ENCODE measurements at regions not wholly inside any gene's neighbourhood (a gene's known extent, or its start where the extent isn't known, plus 50 kb on each side); places are given as distances from the start of the nearest gene placed in this dataset.

DNA sequence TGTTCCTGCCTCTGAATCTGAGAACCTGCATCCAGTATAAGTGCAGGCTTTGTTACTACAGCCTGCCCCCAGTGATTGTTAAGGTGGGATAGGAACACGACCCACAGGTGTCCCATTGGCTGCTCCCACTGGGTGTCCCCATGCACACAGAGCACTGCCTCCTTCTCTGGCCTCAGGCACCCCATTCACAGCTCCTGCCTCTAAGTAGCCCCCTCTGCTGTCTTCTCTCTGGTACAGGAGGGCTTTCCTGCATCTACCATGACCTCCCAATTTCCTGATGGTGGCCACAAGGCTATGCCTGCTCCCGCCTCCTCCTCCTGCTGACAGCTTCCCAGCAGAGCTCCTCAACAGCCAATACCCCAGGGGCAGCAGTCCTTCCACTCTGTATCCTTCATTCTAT is 238.6 kb upstream of the TMC3 start (continued):
- TF ChIP-seq, protein P1, sequence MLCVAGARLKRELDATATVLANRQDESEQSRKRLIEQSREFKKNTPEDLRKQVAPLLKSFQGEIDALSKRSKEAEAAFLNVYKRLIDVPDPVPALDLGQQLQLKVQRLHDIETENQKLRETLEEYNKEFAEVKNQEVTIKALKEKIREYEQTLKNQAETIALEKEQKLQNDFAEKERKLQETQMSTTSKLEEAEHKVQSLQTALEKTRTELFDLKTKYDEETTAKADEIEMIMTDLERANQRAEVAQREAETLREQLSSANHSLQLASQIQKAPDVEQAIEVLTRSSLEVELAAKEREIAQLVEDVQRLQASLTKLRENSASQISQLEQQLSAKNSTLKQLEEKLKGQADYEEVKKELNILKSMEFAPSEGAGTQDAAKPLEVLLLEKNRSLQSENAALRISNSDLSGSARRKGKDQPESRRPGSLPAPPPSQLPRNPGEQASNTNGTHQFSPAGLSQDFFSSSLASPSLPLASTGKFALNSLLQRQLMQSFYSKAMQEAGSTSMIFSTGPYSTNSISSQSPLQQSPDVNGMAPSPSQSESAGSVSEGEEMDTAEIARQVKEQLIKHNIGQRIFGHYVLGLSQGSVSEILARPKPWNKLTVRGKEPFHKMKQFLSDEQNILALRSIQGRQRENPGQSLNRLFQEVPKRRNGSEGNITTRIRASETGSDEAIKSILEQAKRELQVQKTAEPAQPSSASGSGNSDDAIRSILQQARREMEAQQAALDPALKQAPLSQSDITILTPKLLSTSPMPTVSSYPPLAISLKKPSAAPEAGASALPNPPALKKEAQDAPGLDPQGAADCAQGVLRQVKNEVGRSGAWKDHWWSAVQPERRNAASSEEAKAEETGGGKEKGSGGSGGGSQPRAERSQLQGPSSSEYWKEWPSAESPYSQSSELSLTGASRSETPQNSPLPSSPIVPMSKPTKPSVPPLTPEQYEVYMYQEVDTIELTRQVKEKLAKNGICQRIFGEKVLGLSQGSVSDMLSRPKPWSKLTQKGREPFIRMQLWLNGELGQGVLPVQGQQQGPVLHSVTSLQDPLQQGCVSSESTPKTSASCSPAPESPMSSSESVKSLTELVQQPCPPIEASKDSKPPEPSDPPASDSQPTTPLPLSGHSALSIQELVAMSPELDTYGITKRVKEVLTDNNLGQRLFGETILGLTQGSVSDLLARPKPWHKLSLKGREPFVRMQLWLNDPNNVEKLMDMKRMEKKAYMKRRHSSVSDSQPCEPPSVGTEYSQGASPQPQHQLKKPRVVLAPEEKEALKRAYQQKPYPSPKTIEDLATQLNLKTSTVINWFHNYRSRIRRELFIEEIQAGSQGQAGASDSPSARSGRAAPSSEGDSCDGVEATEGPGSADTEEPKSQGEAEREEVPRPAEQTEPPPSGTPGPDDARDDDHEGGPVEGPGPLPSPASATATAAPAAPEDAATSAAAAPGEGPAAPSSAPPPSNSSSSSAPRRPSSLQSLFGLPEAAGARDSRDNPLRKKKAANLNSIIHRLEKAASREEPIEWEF (CRISPR knock-in tag; IDR thresholded peaks at IDR 0.05), result no peak
- no peak for TF ChIP-seq CHCHD3 (CRISPR knock-in tag; IDR thresholded peaks at IDR 0.05)

DNA sequence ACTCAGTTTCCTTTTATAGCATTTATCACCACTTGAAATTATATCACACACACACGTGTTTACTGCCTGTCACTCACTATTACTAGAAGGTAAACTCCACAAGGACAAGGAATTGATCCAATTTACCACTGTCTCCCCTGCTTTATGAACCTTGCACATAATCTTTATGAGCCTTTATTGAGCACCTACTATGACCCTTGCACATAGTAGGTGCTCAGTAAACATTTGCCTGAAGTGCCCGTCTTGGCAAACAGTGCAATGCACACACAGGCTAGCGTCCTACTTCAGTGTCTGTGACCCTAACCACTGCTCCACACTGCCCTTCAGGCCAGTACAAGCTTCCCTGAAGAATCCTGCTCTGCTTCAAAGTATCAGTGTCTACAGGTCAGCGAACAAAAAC is 237.7 kb upstream of the TMC3 start:
- no peaks in the 10 kb centered on the region for H3K4me1 ChIP-seq (replicated peaks in 1 of 2; ENCODE audit: control insufficient read depth in 2 of 2, insufficient read depth in 2 of 2, low read length in 2 of 2)
- H3K9ac ChIP-seq (ENCODE audit: insufficient read depth in 1 of 2, low read depth in 2 of 2, low read length in 2 of 2), result no peak overlapping the region
- no peaks in the 10 kb centered on the region for H3K9me1 ChIP-seq (ENCODE audit: control insufficient read depth, insufficient read depth, low read length)
- no peaks in the 10 kb centered on the region for H4K20me1 ChIP-seq (replicated peaks; ENCODE audit: control insufficient read depth, insufficient read depth, low read length)
- H3K9me3 ChIP-seq (replicated peaks; ENCODE audit: control insufficient read depth, insufficient read depth, low read depth, low read length), result no peaks in the 10 kb centered on the region
- H3K27ac ChIP-seq (ENCODE audit: extremely low read depth, low read depth, low read length), result no peak overlapping the region
- FAIRE-seq (no peak), ATAC-seq (no peak), DNase-seq (ENCODE audit: extremely low read depth in 1 of 4, low spot score in 3 of 4) (no peak)
- no peaks in the 10 kb centered on the region for H3K36me3 ChIP-seq (ENCODE audit: control insufficient read depth, insufficient read depth, low read length)
- intact Hi-C loops (cut with micrococcal nuclease) (no loop called here), in situ Hi-C loops (cut with MboI) (no loop called here)
- no TSS peak for BruUV-seq (replicated peaks)
- peaks cover 4 to 12% of the 10 kb centered on the region in 2 experiments; a peak in 3 of 5 replicates for H3K27me3 ChIP-seq (ENCODE audit: control insufficient read depth in 2 of 2, insufficient read depth in 2 of 2, low read length in 2 of 2)
- H2AFZ ChIP-seq (ENCODE audit: low read depth, low read length), result no peak overlapping the region
- H3K79me2 ChIP-seq (ENCODE audit: control insufficient read depth, insufficient read depth, low read length), result no peaks in the 10 kb centered on the region
- no peak overlapping the region for H3K4me2 ChIP-seq (ENCODE audit: insufficient read depth, low read length)
- CTCF ChIA-PET (ENCODE audit: low intra/inter-chr PET ratio), result no interaction called here
- H3K4me3 ChIP-seq, result no peak overlapping the region
- POLR2A ChIA-PET, result interaction anchor here (0.6 to 0.8 kb wide), 2 partner anchors 144 to 471 kb away, joined by 4 to 6 read pairs; no protein-coding TSS in a partner anchor
- WGBS (ENCODE audit: insufficient coverage, low coverage, missing lambda C conversion rate), result 2% methylated on average over 4 of the region's 4 CpGs
- no peak for TF ChIP-seq ZNF277 (CRISPR knock-in tag; IDR thresholded peaks at IDR 0.05; ENCODE audit: borderline replicate concordance)
- no peak for TF ChIP-seq FOXA3 (CRISPR knock-in tag; conservative IDR thresholded peaks at IDR 0.05 in 1 of 2, IDR thresholded peaks at IDR 0.05 in 1 of 2)
- no peak for TF ChIP-seq CCNT2 (IDR thresholded peaks at IDR 0.05; ENCODE audit: borderline replicate concordance, extremely low read depth, insufficient read length, low read depth, low read length)
- TF ChIP-seq HMG20B (CRISPR knock-in tag; IDR thresholded peaks at IDR 0.05), result no peak
- peak; percentile 90 for TF ChIP-seq ZKSCAN1 (IDR thresholded peaks at IDR 0.05; ENCODE audit: low read depth, low read length)
